ENCODE measurements at regions not wholly inside any gene's neighbourhood (a gene's known extent, or its start where the extent isn't known, plus 50 kb on each side); places are given as distances from the start of the nearest gene placed in this dataset.
"Not testable (repeated sequence)": the region's sequence is repeated elsewhere in the genome, so short reads cannot be mapped to it uniquely, and the experiment has no call there.

DNA sequence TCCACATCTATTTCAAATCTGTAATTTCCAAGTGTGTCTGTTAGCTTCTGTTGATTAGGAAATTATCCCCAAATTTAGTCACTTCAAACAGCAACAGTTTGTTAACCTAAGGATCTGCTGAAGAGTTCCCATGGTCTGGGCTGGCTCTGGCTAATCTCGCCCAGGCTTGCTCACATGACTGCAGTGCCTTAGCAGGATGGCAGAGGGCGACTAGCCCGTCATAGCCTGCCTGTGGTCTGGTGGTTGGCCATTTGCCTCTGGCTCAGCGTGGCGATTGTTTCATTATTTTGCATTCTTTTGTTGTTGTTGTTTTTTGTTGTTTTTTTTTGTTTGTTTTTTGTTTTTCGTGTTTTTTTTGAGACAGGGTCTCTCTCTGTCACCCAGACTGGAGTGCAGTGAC, 264.0 kb downstream of the TRIML1 start:
- H3K27me3 ChIP-seq (ENCODE audit: control insufficient read depth in 1 of 2, insufficient read depth in 2 of 2, low read length in 2 of 2): no peaks in the 10 kb centered on the region
- no peak for ATAC-seq (ENCODE audit: poor library complexity)
- no peaks in the 10 kb centered on the region for H3K4me1 ChIP-seq (ENCODE audit: insufficient read depth, low read length)
- no peak for DNase-seq
- H3K4me3 ChIP-seq (ENCODE audit: low read length): no peak overlapping the region
- no peaks in the 10 kb centered on the region for H3K27me3 Mint-ChIP-seq
- peaks cover 4% of the 10 kb centered on the region for H3K9me3 Mint-ChIP-seq
- ChIA-PET CTCF (no interaction called here), POLR2A (no interaction called here)
- TF ChIP-seq, protein P1, sequence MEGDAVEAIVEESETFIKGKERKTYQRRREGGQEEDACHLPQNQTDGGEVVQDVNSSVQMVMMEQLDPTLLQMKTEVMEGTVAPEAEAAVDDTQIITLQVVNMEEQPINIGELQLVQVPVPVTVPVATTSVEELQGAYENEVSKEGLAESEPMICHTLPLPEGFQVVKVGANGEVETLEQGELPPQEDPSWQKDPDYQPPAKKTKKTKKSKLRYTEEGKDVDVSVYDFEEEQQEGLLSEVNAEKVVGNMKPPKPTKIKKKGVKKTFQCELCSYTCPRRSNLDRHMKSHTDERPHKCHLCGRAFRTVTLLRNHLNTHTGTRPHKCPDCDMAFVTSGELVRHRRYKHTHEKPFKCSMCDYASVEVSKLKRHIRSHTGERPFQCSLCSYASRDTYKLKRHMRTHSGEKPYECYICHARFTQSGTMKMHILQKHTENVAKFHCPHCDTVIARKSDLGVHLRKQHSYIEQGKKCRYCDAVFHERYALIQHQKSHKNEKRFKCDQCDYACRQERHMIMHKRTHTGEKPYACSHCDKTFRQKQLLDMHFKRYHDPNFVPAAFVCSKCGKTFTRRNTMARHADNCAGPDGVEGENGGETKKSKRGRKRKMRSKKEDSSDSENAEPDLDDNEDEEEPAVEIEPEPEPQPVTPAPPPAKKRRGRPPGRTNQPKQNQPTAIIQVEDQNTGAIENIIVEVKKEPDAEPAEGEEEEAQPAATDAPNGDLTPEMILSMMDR (IDR thresholded peaks at IDR 0.05): no peak
- H3K36me3 Mint-ChIP-seq (ENCODE audit: low read depth): no peaks in the 10 kb centered on the region
- intact Hi-C loops (cut with DNase I, micrococcal nuclease): no loop called here
- H3K4me1 Mint-ChIP-seq (ENCODE audit: low read depth): no peaks in the 10 kb centered on the region
- no peak overlapping the region for H3K27ac Mint-ChIP-seq
- no peaks in the 10 kb centered on the region for H3K36me3 ChIP-seq (ENCODE audit: insufficient read depth, low read length)
- H3K4me3 Mint-ChIP-seq: no peak overlapping the region
- peaks cover 0 to 21% of the 10 kb centered on the region in 2 experiments for H3K9me3 ChIP-seq (ENCODE audit: control insufficient read depth in 1 of 2, insufficient read depth in 1 of 2, low read length in 2 of 2)
- H3K27ac ChIP-seq (ENCODE audit: low read depth in 1 of 2, low read length in 2 of 2): no peak overlapping the region

DNA sequence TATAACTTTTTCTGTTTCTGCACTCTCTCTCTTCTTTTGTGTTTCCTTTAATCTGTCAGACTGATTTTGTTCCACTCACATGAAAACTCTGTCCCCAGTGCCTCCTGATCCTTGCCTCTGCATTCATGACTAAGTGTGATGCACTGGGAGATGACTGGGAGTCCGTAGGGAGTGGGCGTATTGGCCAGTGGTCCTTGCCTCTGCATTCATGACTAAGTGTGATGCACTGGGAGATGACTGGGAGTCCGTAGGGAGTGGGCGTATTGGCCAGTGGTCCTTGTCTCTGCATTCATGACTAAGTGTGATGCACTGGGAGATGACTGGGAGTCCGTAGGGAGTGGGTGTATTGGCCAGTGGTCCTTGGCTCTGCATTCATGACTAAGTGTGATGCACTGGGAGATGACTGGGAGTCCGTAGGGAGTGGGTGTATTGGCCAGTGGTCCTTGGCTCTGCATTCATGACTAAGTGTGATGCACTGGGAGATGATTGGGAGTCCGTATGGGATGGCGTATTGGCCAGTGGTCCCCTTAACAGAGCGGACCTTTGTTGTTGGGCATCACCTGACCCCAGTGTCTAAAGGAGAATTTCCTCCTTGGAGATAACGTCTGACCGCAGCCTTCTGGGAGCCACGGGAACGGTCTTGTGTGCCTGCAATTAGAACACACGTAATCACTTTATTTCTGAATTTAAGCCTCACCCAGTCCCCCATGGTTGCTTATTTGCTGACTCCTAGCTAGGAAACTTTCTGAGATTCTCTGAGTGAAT, 266.0 kb downstream of the TRIML1 start:
- H3K27me3 Mint-ChIP-seq; H3K27ac ChIP-seq (ENCODE audit: low read depth in 1 of 2, low read length in 2 of 2); DNase-seq; ATAC-seq (ENCODE audit: poor library complexity); POLR2A ChIA-PET; H3K4me3 Mint-ChIP-seq; intact Hi-C loops (cut with DNase I, micrococcal nuclease); H3K9me3 Mint-ChIP-seq; H3K27me3 ChIP-seq (ENCODE audit: control insufficient read depth in 1 of 2, insufficient read depth in 2 of 2, low read length in 2 of 2); H3K36me3 ChIP-seq (ENCODE audit: insufficient read depth, low read length); H3K4me1 ChIP-seq (ENCODE audit: insufficient read depth, low read length); H3K27ac Mint-ChIP-seq; H3K4me1 Mint-ChIP-seq (ENCODE audit: low read depth); H3K36me3 Mint-ChIP-seq (ENCODE audit: low read depth); CTCF ChIA-PET; H3K4me3 ChIP-seq (ENCODE audit: low read length): not testable (repeated sequence)
- H3K9me3 ChIP-seq (ENCODE audit: control insufficient read depth in 1 of 2, insufficient read depth in 1 of 2, low read length in 2 of 2): peaks cover 0 to 25% of the 10 kb centered on the region in 2 experiments

DNA sequence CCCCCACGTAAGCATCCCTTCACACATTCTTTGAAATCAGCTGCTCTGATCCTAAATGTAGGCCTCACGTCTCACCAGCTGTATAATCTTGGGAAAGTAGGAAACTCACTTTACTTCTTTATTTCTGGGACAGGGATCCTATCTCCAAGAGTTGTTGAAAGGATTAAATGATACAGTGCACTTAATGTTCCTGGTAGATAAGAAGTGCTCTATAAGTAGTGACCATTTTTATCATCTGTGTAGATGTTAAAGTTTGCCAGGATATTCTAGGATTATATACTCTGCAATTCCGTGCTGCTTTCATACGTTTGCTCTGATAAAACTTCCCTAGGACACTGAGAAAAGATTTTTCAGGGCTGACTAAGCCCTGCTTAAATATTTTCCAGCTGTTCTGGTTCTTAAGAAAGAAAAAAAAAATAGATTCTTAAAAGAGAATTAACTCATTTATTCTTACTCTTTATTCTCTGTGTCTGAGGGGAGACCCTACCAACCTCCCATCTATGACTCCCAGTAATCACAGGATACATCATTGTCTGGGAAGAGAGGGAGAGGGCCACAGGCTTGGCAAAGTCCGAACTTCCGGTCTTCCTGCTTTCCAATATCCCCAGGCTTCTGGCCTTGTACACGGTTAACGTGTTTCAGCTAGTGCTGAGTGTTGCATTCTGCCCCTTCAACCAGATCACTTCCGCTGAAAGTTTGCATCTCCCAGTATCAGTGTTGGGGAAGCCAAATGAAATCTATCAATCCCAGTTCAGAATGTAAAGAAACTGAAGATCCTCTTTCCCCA, 269.2 kb downstream of the TRIML1 start:
- H3K27me3 Mint-ChIP-seq: no peaks in the 10 kb centered on the region
- Histone ChIP-seq H3K9me3 (ENCODE audit: control insufficient read depth in 1 of 2, insufficient read depth in 1 of 2, low read length in 2 of 2) (peaks cover 0 to 34% of the 10 kb centered on the region in 2 experiments), H3K27ac (ENCODE audit: low read depth in 1 of 2, low read length in 2 of 2) (no peak overlapping the region), H3K36me3 (ENCODE audit: insufficient read depth, low read length) (no peaks in the 10 kb centered on the region), H3K4me3 (ENCODE audit: low read length) (no peak overlapping the region), H3K4me1 (ENCODE audit: insufficient read depth, low read length) (no peaks in the 10 kb centered on the region), H3K27me3 (ENCODE audit: control insufficient read depth in 1 of 2, insufficient read depth in 2 of 2, low read length in 2 of 2) (no peaks in the 10 kb centered on the region)
- peaks cover 11% of the 10 kb centered on the region for H3K9me3 Mint-ChIP-seq
- ChIA-PET CTCF (no interaction called here), POLR2A (no interaction called here)
- DNase-seq (no peak), ATAC-seq (ENCODE audit: poor library complexity) (no peak)
- H3K36me3 Mint-ChIP-seq (ENCODE audit: low read depth): no peaks in the 10 kb centered on the region
- H3K27ac Mint-ChIP-seq: no peak overlapping the region
- intact Hi-C loops (cut with DNase I, micrococcal nuclease): no loop called here
- H3K4me3 Mint-ChIP-seq: no peak overlapping the region
- TF ChIP-seq, protein P1 (IDR thresholded peaks at IDR 0.05): no peak
- H3K4me1 Mint-ChIP-seq (ENCODE audit: low read depth): no peaks in the 10 kb centered on the region

Data from CD4-positive, alpha-beta T cell (primary cell).